Omental fat pad (tissue), 3 donors: ENCODE measurements at regions not wholly inside any gene's neighbourhood (a gene's known extent, or its start where the extent isn't known, plus 50 kb on each side); places are given as distances from the start of the nearest gene placed in this dataset.

Source experiments
- ATAC-seq: fragments of 150-250 bp; one replicate; pipeline ENCODE4 v1.9.1; 2016; ENCODE audit warnings: mild to moderate bottlenecking, moderate library complexity; ENCODE audit not compliant: low FRiP score
- DNase-seq: peaks from one replicate; pipeline ENCODE4 v3.0.0-alpha.2; 2019; ENCODE audit warnings: low spot score
- CTCF ChIP-seq, 3 donors: fragments of 450-650 bp; IDR thresholded peaks; one replicate each; pipeline ENCODE4 v1.5.1; 2016 to 2017; ENCODE audit warnings: antibody characterized with exemption in 3 of 3, mild to moderate bottlenecking in 3 of 3, moderate library complexity in 2 of 3

- ATAC-seq: no peak
- no peak for TF ChIP-seq CTCF (IDR thresholded peaks at IDR 0.05)
- DNase-seq: no peak
Measured at GRCh38 chr2:7119132-7119835, 202.1 kb downstream of the RNF144A start.

GRCh38 chr2:7121851-7122250 is 204.6 kb downstream of the RNF144A start:
- ATAC-seq (no peak), DNase-seq (no peak)
- TF ChIP-seq CTCF (IDR thresholded peaks at IDR 0.05): no peak

GRCh38 chr2:7127156-7127555 is 209.9 kb downstream of the RNF144A start:
- no peak for DNase-seq
- no peak for TF ChIP-seq CTCF (IDR thresholded peaks at IDR 0.05)
- no peak for ATAC-seq

GRCh38 chr2:7127687-7128086 is 210.5 kb downstream of the RNF144A start:
- TF ChIP-seq CTCF (IDR thresholded peaks at IDR 0.05): no peak
- DNase-seq (no peak), ATAC-seq (no peak)

- no peak for ATAC-seq
- no peak for DNase-seq
- TF ChIP-seq CTCF (IDR thresholded peaks at IDR 0.05): no peak
Measured at GRCh38 chr2:7131261-7131660, 214.0 kb downstream of the RNF144A start.

GRCh38 chr2:7132753-7133152 is 215.5 kb downstream of the RNF144A start:
- ATAC-seq (no peak), DNase-seq (no peak)
- no peak for TF ChIP-seq CTCF (IDR thresholded peaks at IDR 0.05)

GRCh38 chr2:7133521-7133920 is 216.3 kb downstream of the RNF144A start:
- no peak for TF ChIP-seq CTCF (IDR thresholded peaks at IDR 0.05)
- ATAC-seq: no peak
- no peak for DNase-seq
